Esophagus squamous epithelium (tissue), 4 donors: ENCODE measurements at regions not wholly inside any gene's neighbourhood (a gene's known extent, or its start where the extent isn't known, plus 50 kb on each side); places are given as distances from the start of the nearest gene placed in this dataset.

ENCODE experiments used
- POLR2A ChIP-seq, 4 donors: fragments of 450-650 bp; IDR thresholded peaks; one replicate each; pipeline ENCODE4 v1.6.1; 2017; ENCODE audit warnings: antibody characterized with exemption in 4 of 4, mild to moderate bottlenecking in 4 of 4, moderate library complexity in 3 of 4
- TF ChIP-seq, protein P1 (sequence below), 6 experiments: fragments of 450-650 bp in 4 of 6; fragments of 200-600 bp in 2 of 6; sonication (generic) in 2 of 6; IDR thresholded peaks; one replicate each; pipeline ENCODE4 v1.5.1; 2016 to 2019; ENCODE audit warnings: antibody characterized with exemption in 6 of 6, mild to moderate bottlenecking in 4 of 6, moderate library complexity in 4 of 6

GRCh38 chr1:163999131-163999530 is 559.9 kb upstream of the PBX1 start:
- TF ChIP-seq, protein P1, sequence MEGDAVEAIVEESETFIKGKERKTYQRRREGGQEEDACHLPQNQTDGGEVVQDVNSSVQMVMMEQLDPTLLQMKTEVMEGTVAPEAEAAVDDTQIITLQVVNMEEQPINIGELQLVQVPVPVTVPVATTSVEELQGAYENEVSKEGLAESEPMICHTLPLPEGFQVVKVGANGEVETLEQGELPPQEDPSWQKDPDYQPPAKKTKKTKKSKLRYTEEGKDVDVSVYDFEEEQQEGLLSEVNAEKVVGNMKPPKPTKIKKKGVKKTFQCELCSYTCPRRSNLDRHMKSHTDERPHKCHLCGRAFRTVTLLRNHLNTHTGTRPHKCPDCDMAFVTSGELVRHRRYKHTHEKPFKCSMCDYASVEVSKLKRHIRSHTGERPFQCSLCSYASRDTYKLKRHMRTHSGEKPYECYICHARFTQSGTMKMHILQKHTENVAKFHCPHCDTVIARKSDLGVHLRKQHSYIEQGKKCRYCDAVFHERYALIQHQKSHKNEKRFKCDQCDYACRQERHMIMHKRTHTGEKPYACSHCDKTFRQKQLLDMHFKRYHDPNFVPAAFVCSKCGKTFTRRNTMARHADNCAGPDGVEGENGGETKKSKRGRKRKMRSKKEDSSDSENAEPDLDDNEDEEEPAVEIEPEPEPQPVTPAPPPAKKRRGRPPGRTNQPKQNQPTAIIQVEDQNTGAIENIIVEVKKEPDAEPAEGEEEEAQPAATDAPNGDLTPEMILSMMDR (IDR thresholded peaks at IDR 0.05), result no peak
- TF ChIP-seq POLR2A (IDR thresholded peaks at IDR 0.05), result no peak
